ENCODE measurements at regions not wholly inside any gene's neighbourhood (a gene's known extent, or its start where the extent isn't known, plus 50 kb on each side); places are given as distances from the start of the nearest gene placed in this dataset.
"Not testable (repeated sequence)": the region's sequence is repeated elsewhere in the genome, so short reads cannot be mapped to it uniquely, and the experiment has no call there.

DNA sequence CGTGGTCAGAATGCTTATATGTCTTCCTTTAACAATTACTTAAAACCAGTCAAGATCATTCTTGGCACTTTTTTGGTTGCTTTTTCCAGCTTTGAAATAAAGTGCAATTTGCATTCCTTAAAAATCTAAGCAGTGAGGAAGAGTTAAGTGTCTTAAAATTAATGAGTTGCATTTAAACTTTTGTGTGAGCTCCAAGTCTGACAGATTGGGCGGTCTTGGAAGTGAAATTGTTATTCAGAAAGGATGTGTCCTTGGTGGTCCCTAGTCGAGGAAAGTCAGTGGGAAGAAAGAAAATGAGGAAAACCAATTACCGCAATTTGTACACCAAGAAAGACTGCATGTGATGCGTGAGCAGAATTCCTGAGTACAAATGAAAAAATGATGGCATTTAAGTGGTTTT is 132.5 kb downstream of the HHIPL2 start:
- DNase-seq, result no peak

DNA sequence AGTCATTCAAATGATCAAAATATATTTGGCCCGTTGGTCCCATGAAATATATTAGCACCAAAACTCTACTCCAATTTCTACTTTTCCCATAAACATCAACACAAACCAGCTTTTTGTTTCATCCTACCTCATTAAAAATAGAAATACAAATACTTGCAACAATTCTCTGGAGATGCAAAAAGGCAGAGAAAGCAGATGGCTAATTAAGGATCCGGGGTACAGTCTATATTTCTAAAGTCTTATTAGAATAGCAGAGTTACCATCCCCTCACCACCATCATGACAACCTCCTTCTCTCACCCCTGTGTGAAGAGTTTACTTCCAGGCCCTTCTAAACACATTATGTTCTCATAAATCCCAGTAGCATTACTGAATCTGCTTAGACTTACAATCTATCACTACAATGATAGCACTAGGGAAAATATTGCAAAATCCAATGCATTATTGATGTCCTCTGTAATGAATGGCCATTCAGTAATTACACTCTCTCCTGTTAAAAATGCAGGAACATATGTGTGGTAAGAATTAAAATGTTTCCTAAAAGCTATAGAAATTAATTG is 133.8 kb downstream of the HHIPL2 start:
- DNase-seq, result no peak

DNA sequence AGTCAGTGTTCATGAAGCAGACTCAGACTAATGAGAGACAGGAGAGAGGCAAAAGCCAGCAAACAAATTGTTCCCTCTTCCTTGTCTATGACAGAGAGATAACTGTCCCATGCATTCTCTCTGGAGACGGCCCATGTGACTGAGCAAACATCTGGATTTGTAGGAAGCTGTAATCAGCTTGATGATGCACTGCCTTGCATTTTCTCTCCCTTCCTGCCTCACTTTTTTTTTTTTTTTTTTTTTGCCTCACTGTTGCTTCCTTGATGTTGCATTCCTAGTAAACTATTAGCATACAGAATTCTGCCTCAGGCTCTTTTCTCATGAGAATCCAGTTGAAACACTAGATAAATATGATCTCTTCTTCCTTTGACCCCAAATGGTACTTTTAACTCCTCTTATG is 134.5 kb downstream of the HHIPL2 start:
- no peak for DNase-seq

DNA sequence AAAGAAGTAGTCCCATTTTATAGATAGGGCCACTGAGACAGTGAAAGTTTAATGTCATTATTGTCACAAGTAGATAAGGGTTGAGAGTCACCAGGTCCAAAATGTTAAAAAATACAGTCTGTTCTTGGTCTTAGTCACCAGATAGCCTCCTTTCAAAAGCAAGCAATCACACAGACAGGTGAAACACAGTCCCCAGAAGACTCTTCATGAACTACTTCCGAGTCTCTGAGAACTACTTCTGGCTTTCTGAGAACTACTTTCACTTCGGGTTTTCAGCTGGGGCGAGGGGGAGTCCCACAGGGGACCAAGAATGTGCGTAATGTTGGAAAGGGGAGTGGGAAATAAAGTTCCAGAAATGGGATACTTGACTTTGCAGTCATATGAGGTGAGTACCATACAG is 143.2 kb downstream of the HHIPL2 start:
- no peak for DNase-seq

DNA sequence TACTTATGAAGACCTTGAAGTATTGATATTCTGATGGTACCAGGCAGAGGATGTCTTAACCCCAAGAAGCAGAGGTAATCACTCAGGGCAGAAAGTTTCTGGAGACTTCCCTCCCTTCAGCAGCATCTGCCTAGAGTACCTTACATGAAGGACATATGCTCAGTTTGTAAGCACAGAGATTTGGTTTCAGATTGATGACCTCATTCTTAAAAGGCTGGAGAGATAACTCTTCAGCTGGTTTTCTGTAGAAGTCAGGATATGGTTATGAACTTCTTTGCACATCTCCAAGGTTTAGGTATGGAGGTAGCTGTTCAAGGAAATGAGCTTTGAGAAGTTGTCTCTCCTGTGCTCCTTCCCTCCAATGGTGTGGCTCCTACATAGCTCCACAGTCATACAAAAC is 148.7 kb downstream of the HHIPL2 start:
- no peak for DNase-seq

DNA sequence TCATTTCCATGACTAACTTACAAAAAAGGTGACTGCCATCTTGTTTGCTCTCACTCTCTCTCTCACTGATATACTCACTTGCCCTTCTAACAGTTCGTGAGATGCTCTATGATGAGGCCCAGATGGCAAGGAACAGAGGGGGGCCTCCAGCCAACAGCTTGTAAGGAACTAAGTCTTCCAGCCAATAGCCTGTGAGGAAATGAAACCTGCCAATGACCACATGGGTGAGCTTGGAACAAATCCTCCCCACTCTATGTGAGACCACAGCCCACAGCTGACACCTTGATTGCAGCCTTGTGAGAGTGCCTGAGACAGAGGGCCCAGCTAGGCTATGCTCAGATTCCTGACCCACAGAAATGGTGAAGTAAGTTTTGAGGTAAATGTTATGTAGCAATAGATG is 153.7 kb downstream of the HHIPL2 start:
- no peak for DNase-seq

DNA sequence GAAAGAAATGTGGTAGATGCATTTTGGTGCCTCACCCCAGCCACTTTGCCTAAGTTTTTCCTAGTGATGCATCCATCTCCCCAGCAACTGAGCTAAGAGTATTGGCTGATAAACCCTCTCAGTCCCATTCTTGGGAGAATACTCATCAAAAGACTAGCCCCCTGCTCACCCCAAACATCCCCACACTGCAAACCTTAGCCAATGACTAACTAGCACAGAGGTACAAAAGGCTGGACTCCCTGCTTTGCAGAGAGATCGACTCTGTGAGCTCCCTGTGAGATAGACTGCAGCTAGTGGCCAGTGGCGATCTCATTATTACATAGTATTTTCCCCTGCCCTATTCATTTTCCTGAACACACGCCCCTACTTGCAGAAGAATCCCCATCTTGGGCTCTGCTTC is 155.3 kb downstream of the HHIPL2 start:
- no peak for DNase-seq

DNA sequence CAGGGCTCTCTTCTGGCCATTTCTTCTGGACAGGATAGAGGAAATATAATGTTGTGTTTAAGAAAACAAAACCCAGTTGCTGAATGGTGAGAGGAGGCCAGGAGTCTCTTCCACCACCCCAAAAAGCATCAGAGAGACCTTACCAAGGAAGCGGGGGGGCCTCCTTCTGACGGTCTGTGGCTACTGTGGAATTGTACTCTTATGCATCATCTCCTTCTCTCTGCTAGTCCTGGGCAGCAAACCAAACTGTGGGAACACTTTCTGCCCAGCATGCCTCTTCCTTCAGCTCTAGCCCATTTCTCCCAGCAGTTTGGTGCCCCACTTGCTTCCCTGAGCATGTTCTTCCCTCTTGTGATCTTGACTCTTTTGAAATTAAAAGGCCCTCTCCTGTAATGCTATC is 157.7 kb downstream of the HHIPL2 start:
- no peak for DNase-seq

DNA sequence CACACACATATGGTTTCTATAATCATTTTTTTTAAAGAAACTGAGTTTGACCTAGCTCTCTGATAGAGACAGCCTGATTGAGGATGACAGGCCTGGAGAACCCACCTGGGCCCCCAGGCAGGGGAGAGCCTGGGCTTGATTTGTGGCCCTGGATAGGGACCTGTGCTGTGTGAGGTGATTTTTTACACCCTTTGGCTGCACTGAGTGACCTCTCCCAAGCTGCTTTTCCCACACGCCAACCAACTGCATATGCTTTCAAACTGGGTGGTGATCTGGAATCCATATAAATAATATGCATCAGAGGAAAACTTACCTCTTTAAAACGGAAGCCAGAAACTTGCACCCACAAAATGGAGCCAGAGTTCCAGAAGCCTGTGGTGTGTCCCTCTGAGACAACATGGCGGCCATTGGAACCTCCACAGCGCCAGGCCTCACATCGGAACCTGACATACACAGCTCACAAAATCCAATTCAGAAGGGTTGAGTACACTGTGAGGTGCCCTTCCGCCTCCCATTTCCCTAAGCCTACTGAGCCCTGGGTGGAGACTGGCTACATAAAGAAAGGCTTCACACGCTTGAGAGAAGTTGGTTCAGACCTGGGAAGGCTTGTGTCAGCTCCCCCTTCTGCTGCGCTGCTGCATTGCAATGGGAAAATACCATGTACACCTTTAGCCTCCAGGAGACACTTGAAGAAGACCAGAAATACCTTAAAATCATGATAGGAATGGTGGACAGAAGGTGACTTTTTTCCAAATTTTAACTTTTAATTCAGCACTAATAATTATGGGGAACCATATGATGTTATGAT is 160.7 kb downstream of the HHIPL2 start:
- DNase-seq, result no peak

DNA sequence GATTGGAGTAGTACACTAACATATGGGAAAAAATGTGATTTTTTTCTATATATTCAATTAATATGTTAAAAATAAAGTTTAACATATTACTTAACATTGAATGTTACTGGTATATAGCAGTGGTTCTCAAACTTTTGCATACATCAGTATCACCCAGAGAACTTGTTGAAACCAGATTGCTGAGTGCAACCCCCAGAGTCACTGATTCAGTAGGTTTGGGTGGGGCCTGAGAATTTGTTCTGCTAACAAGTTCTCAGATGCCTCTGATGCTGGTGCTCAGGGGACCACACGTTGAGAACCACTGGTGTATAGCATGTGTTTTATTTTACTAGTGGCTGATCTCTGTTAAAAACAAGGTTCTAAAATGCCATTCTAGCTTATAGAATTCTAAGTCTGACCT is 161.9 kb downstream of the HHIPL2 start:
- no peak for DNase-seq

DNA sequence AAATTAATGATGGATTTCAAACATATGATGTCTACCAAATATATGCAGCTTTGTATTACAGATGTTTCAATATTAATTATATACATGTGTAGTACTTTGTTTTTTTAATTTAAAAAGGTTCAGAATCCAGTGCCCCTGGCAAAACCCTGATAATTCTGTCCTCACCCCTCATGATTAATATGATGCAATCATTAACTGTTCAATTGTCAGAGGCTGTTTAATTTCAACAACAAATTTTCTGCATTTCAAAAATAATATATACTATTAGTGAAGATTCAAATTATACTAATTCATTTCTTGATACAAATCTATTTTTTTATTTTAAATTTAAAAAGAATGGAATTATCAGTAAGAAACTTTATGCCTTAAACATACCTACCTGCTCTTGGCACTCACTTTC is 162.6 kb downstream of the HHIPL2 start:
- DNase-seq, result no peak

DNA sequence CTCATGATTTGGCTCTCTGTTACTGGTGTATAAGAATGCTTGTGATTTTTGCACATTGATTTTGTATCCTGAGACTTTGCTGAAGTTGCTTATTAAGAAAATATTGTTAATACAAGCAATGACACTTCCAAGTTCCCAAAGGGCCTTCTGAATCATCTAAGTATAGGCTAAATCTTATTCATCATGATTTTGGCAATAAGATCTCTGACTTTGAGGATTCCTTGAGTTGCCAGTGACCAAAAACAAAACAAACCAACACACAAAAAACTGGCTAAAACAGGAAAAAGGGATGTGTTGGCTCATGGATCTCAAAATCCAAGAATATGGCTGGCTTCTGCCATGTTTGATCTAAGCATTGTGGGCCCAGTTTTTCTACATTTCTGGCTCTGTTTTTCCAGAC is 163.4 kb downstream of the HHIPL2 start:
- no peak for DNase-seq

DNA sequence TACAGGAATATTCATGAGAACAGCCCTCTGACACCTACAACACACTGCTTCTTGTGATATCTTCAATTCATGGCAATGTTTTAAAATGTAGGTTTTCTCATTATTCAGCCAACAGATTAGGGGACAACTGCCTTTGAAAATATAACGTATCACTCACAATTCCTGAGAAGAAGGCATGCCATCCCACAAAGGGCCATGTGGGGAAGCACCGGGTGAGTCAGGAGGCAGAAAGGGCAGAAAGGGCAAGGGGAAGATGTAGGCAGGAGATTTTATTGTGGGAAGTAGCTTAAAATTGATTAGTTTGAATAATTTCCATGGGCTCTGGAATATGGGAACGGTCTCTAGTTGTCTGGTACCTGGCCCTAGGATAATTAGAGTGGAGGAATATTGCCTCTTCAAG is 165.7 kb downstream of the HHIPL2 start:
- no peak for DNase-seq

DNA sequence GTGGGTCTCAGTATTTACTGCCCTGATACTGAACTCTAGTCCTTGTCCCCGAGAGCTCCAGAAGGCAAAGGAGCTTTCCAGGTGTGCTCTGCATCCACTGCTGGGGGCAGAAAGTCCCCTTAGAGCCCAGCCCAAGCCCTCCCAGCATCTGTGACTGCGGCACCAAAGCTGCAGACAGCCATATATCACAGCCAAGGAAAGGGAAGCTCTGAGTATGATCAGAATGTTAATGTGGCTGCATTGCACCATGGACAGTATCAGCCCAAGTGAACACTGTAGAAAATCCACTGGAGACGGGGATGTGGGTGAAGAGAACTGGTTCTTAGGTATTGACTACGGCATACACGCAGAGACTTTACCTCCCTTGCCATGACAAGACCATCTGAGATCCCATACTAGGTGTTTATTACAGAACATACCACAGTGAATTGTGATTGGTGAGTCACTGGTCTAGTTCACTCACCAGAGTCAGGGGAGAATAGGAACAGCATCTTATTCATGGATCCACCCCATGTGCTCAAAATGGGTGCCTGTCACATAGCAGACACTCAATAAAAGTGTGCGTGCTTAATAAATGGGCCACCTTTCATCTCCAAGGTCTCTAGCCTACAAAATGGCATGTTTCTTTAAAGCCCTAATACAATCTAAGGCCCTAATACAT is 170.3 kb downstream of the HHIPL2 start:
- no peak for DNase-seq

DNA sequence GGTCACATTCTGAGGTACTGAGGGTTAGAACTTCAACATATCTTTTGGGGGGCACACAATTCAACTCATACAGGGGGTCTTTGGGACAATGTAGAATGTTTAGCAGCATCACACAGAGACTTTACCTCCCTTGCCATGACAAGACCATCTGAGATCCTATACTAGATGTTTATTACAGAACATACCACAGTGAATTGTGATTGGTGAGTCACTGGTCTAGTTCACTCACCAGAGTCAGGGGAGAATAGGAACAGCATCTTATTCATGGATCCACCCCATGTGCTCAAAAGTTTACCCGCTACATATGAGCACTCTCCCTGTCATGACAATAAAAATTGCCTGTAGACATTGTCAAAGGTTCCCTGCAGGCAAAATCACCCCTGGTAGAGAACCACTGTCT is 171.1 kb downstream of the HHIPL2 start:
- DNase-seq, result not testable (repeated sequence)

DNA sequence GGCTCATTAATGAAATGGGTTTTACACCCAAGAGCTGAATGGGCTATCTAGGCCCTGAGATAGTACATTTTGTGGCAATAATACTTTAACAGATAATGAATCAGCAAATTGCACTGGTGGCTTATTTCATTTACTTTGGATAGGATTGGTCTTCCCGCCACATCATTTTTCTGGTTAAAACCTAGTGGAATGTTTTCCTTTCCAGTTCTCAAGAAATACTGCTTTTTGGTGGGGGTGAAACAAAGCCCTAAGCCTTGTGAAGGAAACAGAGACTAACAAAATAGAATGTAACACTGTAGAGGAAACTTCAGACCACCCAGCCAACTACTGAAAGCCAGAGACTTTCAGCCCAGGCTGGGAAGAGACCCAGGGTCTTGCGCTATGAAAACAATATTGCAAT is 172.2 kb downstream of the HHIPL2 start:
- no peak for DNase-seq

DNA sequence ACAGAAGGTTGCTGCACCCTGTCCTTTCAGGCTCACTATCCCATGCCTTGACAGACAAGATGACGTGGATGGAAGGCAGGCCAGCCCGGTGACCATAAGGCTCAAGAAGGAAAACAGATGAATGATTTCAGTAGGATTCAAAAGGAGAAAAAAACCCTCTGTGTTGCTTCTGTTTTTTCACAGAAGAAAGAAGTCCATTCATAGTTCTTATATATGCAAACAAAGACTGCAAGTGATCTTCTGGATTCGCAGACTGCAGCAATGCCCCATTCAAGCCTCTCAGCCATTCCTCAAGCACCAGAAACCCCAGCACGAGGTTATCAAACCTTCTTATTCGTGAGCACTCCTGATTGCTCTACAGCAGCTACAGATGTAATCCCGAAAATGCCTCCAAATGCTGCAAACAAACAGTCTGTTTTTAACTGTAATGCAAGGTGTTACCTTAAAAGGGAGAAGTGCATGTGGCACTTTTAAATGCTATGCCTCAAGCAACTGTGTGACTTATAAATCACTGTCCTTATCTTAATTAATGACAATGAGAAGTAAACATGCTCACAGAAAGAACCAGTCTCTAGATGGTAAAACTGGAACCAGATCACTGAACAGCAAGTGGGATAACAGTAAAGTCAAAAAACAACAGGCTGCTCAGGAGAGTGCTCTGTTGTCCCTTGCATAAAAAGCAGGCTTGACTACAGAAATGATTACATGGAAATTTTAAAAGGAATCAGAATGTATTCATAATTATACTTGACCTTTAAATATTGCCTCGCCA is 173.9 kb downstream of the HHIPL2 start:
- no peak for DNase-seq

DNA sequence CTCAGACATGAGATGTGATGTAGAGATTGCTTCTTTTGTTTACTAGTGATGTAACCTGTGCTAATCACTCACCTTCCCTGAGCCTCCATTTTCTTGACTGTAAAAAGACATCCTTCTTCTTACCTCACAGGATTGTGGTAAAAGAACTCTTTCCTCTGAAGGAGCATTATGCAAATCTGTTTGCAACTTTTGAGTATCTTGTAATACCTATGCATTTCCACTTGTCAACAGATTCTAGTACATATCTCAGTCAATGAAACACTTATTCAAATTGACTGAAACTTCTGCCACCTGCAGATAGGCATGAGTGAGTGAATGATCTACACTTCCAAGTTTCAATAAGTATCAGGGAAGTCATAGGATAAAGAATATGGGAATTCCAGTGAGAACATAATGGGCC is 174.7 kb downstream of the HHIPL2 start:
- DNase-seq, result no peak

DNA sequence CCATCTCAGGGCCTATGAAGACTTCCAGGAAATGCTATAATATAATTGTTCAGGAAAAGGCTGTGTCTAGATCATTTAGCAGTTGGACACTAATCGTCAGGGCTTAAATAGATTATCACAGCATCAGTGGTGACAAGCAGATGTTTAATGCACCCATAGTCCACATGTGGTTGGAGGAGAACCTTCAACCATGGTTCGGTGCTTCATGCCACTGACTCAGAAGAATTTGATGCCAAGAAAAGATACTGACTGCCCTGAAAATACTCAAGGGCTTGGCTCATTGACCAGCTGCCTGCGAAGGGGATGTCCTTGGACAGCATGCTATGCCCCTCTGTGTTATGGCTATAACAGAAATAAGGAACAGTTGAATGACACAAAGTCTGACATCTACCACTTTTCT is 175.7 kb downstream of the HHIPL2 start:
- no peak for DNase-seq

DNA sequence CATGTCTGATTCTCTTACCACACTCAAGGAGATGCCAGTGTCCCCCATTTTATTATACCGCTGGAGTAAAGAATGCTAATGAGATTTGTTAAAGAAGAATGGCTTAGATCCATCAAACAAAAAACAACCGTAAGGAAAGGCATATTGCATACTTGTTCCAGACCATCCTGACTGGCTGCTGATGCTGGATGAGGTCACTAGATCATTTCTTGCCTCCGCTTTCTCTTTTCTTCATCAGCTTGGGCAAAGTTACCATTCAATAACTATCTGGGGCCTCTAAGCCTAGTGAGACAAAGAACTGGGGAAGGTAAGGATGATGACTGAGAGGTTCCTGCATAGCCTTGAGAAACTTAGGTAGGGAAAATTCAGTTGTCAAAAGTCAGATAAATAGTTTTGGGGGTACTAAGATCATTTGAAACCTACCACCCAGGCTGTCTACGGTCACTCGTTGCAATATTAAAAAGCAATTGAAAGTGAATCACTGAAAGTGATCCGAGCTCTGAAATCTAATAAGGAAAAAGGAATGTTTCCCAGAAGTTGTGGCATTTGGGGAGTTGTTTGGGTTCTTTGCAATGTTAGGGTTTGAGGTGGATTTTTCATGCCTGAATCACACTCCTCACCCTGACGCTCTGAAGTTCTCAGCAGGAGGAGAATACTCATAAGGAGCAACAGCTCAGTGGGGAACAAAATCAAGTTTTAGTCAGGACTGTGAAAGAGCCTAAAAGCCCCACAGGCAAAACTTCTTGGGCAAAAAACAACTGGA is 176.8 kb downstream of the HHIPL2 start:
- DNase-seq, result no peak

DNA sequence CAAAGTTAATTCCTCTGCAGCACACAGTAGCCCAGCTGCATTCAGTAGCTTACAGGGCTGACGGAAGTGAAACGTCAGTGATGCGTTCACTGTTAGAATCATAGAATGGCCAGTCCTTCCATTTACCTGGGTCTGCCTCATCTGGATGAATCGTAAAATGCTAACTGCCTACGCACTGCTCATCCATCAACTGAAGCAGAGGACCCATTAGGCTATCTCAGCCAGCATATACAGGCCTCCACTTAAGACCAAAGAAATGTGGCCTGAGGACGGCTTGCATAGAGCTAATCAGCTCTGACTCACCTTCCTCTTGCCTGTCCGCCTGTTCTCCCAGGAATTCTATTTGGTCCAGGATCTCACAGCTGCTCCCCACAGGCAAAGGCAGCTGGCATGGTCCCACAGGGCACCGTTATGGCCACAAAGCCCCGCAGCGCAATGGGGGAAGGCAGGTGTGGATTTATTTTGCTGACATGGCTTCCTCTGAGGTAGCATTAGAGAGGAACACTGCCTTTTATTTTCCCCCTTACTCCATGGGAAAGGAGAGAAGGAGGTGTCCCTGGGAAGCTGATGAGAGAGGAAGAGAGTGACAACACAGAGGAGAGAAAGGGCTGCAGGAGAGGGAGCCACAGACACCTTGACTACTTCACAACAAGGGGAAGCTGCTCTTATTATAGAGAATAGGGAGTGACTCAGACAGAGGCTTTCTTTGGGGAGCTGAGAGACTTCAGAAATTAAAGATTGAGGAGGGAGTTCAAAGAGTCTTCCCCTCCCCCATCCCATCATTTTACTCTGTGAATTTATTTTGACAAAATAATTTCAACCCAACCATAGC is 177.6 kb downstream of the HHIPL2 start:
- no peak for DNase-seq

DNA sequence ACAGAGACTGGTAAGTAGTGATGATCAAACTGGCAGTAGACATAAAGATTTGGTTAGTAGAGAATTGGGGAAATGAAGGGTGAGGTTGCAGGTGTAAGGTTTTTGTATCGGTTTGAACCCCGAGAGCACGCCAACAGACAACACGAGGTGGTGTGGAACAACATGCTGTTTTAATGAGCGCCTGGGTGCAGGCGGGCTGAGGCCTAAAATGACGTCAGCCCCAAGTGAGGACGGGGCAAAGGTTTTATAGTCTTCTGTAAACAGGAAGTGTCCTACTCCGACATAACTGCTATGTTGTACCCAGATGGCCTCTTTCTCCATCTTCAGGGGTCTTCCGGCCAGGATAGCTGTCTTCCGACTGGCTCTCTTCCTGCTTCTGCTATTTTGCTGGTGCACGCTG is 178.8 kb downstream of the HHIPL2 start:
- DNase-seq, result no peak

All from activated CD4-positive, alpha-beta T cell treated with anti-CD3 and anti-CD28 coated beads, Interleukin-2, amount 50 U/mL, for 1 hour (primary cell).